GM19455 (cell line): ENCODE measurements at regions not wholly inside any gene's neighbourhood (a gene's known extent, or its start where the extent isn't known, plus 50 kb on each side); places are given as distances from the start of the nearest gene placed in this dataset.
A peak's percentile ranks its signal among the peaks of the same experiment; 100 is the strongest.
"Not testable (repeated sequence)": the region's sequence is repeated elsewhere in the genome, so short reads cannot be mapped to it uniquely, and the experiment has no call there.

ENCODE experiments used
- ATAC-seq: cut with Tn5 transposase; IDR thresholded peaks from one replicate; pipeline ENCODE4 v1.9.1; 2021; ENCODE audit not compliant: unreplicated experiment

DNA sequence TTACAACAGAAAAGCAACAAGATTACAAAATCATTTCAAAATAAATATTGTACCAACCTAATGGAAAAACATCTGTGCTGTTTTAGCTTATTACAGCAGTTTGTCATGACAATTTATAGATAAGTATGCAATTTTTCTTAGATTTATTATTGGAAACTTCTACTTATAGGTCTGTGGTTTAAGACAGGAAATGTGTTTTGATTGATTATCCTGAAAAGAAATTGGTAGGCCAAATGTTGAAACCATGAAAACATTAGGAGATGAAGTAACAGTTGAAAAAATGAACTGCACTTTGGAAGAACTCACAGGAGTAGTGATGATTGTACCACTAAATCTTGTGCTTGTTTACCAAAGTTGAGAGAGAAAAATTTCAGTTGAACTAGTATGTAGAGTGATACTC, 162.2 kb upstream of the GIMD1 start:
- no peak for ATAC-seq

DNA sequence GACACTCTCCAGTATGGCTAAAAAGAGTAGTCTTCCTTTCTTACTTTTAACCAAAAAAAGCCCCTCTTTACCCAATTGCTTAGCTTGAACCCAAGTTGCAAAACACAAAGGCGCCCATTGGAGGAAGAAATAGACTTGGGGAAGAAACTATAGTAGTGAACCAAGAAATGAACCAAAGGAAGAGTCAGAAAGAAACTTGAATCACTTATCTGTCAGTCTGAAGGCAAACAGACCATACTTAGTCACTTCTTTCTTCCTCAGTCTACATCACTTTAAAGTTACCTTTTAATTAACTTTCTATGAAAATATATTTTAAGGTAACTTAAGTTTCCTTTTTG, 161.4 kb upstream of the GIMD1 start:
- no peak for ATAC-seq

DNA sequence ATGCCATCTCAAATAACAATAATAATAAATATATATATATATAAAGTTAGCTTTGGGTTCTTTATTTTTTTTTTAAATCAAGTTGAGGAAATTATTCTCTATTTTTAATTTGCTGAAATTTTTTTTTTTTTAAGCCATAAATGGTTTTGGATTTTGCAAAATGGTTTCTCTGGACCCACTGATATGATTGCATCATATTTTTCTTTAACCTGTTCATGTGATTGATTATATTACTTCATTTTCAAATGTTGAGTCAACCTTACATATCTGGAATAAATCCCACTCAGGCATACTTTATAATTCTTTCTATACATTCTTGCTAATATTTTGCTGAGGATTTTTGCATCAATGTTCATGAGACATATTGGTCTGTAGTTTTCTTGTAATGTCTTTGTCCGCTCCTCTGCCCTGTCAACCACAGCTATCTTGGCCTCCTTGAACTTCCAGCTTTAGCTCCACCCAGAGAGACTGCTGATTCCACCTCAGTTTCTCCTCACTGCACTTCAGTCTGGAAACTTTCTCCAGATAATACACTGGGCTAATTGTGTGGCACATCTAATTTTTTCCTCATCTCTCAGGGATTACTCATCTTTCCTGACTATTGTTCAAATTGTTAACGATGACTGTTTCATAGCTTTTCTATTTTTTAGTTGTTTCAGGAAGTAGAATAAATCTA, 160.9 kb upstream of the GIMD1 start:
- no peak for ATAC-seq

DNA sequence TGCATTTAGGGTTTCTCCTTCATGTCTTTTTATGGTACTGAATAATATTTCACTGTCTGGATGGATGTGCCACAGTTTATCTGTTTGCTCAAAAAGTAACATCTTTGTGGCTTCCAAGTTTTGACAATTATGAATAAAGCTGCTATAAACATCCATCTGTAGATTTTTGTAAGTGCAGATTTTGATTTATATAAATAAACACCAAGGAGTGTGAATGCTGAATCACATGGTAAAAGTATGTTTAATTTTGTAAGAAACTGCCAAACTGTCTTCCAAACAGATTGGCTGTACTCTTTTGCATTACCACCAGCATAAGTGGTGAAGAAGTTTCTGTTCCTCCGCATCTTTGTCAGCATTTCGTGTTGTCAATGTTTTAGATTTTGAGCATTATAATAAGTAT, 158.7 kb upstream of the GIMD1 start:
- no peak for ATAC-seq

DNA sequence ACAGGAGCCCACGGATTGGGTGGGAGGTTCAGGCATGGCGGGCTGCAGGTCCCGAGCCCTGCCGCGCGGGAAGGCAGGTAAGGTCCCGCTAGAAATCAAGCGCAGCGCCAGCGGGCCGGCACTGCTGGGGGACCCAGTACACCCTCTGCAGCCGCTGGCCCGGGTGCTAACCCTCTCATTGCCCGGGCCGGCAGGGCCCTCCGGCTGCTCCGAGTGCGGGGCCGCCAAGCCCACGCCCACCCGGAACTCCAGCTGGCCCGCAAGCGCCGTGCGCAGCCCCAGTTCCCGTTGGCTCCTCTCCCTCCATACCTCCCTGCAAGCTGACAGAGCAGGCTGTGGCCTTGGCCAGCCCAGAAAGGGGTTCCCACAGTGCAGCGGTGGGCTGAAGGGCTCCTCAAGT, 156.8 kb upstream of the GIMD1 start:
- ATAC-seq = not testable (repeated sequence)

DNA sequence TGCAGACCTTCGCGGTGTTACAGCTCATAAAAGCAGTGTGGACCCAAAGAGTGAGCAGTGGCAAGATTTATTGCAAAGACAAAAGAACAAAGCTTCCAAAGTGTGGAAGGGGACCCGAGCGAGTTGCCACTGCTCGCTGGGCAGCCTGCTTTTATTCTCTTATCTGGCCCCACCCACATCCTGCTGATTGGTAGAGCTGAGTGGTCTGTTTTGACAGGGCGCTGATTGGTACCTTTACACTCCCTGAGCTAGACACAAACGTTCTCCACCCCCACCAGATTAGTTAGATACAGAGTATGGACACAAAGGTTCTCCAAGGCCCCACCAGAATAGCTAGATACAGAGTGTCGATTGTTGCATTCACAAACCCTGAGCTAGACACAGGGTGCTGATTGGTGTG, 156.2 kb upstream of the GIMD1 start:
- not testable (repeated sequence) for ATAC-seq

DNA sequence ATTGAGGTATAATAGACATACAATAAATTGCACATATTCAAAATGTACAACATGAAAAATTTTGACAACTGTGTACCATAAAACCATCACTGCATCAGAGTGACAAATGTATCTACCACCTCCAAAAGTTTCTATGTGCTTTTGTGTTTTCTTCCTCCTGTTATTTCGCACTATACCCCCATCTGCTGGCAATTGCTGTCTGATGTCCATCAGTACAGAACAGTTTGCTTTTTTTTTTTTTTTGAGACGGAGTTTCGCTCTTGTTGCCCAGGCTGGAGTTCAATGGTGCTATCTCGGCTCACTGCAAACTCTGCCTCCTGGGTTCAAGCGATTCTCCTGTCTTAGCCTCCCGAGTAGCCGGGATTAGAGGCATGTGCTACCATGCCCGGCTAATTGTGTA, 154.3 kb upstream of the GIMD1 start:
- ATAC-seq = no peak

DNA sequence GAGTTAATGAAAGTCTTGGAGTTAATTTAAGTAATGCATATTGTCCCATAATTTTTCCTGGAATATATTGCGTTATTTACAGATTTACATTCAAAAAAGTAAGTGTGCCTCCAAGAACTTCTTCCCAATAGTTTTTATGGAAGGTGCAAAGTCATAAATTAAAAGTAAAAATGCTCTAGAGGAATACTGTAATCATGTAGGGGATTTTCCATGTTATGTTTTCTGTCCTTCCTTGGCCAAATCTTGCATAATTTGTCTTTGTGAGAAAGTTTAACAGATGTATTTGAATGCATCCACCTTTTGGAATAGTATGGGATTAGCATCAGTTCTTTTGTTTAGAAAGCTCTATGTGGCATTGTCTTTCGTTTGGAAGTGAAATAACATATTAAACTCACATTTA, 144.1 kb upstream of the GIMD1 start:
- no peak for ATAC-seq

DNA sequence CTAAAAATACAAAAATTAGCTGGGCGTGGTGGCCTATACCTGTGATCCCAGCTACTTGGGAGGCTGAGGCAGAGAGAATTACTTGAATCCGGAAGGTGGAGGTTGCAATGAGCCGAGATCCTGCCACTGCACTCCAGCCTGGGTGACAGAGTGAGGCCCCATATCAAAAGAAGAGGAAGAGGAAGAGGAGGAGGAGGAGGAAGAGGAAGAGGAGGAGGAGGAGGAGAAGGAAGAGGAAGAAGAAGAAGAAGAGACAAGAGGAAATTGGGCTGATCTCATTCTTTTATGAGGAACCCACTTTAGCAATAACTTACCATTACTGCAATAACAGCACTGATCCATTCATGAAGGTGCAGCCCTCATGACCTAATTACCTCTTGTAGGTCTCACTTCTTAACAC, 138.9 kb upstream of the GIMD1 start:
- no peak for ATAC-seq

DNA sequence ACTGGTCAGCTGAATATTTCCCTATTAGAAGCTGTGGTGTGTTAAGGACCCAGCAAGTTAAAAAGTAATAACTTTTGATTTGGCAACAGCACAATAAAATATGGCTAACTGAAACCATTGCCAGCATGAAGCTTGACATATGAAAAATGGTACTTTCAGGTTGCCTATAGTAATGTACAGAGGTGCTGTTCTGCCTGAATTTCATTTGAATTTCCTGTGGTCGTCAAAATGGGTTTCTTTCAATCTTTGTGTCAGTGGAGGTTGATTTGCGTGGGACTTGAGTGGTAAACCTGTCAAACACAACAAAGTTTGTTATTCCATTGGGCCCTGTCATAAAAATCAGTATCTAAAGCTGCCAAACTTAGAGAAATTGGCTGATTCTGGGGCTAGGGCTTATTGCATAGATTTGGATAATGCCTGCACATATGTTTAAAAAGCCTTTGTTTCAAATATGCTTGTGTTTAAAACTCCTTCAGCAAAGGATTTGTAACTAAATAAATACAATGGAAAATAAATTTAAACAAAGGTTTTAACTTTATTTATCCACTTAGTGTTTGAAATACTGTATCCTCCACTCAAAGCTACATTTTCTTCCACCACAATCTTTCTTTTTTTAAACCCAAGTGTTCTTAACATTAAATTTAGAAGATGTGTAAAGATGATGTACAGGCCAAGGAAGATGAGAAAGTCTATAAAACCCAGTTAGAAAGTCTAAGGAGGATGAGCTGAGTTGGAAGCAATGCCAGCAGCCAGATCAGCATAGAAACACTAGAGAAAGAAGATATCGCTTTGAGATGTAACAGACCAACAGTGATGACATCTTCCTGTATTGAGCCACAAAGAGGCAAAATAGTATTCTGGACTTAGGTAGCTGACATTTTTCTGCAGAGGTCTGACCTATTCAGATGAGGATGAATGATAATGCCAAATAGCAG, 134.8 kb upstream of the GIMD1 start:
- ATAC-seq = no peak

DNA sequence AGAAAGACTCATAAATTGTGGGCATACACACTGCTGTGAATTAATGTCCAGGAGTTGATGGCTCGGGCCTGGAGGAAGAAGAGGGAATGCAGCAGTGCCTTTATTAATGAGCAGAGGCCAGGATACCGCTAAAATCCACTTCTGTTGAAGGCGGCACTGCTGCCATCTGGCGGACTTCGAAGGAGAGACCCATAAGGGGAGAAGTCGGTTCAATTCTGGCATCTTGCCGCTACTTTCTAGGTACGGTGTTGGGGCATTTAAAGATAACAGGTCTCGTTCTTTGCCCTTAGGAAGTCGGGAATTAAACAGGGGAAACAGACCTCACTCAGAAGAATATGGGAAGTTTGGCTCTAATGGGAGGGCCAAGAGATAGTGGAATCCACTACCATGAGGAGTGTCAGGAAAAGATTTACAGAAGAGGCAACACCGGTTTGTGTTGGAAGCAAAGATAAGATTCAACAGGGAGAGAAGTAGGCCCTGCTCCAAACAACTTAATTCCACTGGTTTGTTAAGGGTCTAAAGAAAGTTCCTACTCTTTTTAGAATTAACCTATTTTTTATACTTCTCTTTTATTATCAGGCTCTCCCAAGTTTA, 133.6 kb upstream of the GIMD1 start:
- peak; percentile 91 for ATAC-seq

DNA sequence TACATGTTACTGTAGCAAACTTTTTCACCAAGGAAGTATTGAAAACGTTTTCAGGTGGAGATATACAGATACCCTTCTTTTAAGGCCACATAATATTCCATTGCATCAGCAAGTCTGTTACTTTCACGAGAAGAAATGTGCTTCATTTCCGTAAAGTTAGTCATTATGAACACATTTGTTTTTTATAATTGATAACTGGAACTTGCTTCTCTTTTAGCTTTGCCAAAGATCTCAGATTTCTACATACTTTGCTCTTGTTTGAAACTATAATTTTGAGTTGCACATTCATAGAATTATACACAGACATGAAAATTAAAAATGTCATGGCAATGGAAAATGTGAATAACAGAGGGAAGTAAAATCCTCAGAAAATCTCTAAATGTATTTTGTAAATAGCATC, 128.7 kb upstream of the GIMD1 start:
- no peak for ATAC-seq

DNA sequence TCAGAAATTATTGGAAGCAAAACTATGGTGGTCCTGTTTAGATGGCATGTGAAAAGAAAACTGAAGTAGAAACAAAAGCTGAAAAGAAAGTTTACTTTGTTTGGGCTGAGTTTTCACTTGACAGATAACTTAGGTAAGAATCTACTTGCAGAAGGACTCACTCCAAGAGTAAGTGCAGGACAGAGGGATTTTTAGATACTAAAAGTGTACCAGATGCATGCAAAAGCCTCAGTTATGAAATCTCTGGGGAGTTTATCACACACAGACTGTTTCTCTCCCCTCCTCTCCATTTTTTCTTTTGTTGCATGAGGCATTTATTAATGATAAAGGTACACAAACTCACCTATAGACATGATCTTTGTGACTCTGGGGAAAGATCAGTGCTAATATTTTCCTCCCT, 127.5 kb upstream of the GIMD1 start:
- no peak for ATAC-seq

DNA sequence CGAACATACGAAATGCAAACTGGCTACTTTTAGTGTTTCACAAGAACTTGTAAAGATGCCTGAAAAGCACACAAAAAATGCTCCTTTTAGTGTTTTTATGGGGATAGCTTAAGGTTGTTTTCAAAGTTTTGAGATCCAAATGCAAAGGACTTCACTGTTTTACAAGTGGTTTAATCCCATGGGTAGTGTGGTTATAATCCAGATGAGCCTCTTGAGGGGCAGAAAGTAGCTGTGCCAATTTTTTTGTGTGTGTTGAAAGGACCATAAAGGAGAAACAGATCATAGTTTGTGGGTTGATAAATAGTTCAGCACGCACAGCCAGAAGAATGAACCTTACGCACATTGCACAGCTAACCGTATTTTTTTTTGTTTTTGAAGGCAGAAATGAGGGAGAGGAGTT, 126.9 kb upstream of the GIMD1 start:
- no peak for ATAC-seq

DNA sequence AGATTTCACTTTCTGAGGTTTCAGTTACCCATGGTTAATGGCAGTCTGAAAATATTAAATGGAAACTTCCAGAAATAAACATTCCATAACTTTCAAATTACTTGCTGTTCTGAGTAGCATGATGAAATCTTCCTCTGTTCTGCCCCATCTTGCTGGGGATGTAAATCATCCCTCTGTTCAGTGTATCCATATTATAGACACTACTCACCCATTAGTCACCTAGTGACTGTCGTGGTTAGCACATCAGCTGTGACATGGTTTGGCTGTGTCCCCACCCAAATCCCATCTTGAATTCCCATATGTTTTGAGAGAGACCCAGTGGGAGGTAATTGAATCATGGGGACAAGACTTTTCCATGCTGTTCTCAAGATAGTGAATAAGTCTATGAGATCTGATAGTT, 125.5 kb upstream of the GIMD1 start:
- ATAC-seq = no peak

DNA sequence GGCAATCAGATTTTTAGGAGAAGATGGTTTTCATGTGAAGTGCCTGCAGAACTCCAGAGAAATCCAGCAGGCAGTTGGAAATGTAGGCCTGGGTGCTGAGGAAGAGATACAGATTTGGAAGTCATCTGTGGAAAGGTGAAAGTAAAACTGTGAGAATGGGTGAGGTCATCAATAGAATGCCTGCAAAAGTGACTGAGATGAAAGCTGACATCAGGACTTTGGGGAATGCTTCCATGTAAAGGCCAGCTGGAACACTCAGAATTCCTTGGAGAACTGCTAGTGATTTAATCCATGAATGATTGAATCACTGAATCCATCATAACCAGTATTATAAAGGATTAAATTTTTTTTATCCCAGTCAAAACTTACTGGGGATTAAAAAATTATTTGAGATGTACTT, 124.5 kb upstream of the GIMD1 start:
- ATAC-seq = no peak

DNA sequence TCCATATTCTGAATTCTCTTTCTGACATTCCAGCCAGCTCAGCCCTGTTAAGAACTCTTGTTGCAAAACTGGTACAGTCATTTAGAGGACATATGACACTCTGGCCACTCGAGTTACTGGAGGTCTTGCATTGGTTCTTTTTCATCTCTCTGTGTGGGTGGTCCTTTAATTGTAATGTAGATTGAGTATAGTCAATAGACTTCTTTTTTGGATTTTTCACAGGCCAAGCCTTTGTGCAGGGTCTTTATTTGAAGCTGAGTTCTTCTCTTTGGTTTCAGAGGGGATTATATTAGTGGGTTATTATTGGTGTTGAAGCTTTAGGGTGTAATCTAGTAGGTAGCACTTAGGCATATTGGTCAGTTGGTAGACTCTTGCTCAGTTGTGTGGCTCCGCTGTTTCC, 118.0 kb upstream of the GIMD1 start:
- no peak for ATAC-seq

DNA sequence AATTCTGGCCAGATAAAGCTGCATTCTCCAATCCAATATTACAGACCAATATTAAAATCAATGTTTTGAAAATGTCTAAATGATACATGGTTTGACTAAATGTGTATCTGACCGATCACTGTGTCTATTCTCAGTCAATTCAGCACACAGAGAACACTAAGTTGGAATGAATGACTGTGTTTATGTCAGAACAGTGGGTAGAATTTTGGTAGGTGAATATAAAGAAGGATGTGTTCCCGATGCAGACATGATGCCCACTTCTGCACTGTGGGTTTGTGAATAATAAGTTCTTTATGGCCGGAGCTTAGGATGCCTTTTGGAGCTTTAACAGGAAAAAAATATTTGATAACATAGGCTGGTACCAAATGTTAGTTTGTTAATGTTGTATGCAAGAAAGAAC, 113.2 kb upstream of the GIMD1 start:
- no peak for ATAC-seq

DNA sequence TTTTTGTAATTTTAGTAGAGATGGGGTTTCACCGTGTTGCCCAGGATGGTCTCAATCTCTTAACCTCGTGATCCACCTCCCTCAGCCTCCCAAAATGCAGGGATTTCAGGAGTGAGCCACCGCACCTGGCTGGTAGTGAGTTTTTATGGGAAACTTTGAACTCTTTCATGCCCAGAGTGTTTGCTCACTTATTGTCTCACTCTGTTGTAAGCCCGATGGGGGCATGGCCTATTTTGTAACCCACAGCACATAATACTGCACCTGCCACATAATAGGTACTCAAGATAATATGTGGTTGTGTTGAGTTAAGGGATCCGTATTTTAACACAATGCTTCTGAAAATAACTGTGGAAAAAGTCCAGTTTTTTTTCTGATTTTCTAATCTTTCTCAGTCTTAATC, 109.6 kb upstream of the GIMD1 start:
- no peak for ATAC-seq

DNA sequence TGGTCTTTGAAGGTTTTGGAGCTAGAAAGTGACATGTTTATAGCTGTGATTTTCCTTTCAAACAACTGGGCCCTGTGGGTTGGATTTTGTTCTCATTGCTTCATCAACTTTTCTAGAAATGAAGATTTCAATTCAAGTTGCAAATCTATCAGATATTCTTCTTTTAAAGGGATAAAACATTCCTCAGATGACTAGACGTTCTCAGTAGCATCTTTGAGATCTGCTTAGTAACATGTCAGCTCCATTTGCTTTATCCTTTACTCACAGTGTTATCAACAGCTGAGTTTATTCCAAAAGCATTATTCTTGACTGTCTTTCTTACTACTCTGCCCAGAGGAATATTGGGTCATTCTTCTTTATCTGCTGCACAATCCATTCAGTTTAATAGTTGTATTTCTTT, 108.2 kb upstream of the GIMD1 start:
- ATAC-seq = no peak

DNA sequence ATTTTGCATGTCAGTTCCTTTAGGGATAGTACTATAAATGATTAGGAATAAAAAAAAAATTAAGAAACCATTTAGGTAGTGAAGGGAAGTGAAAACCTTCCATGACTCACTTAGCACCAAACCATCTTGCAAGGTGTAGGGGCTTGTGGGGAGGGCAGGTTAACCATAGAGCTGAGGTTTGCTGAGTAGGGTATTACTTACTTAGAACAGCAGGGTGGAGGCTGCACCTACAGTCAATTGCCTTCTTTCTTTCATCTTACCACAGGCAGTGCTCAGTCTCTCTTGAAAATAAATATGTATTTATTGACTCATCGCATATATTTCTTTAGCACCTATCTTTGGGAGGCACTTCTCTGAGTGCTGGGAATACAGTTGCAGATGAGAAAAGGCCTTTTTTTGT, 104.9 kb upstream of the GIMD1 start:
- no peak for ATAC-seq

DNA sequence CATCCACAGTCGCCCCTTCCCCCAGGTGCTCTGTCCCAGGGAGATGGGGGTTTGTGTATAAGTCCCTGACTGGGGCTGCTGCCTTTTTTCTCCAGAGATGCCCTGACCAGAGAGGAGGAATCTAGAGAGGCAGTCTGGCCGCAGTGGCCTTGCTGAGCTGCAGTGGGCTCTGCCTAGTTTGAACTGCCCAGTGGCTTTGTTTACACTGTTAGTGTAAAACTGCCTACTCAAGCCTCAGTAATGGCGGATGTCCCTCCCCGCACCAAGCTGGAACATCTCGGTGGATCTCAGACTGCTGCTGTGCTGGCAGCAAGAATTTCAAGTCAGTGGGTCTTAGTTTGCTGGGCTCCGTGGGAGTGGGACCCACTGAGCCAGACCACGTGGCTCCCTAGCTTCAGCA, 102.6 kb upstream of the GIMD1 start:
- no peak for ATAC-seq
